Esophagus squamous epithelium (tissue), 4 donors: ENCODE measurements at regions not wholly inside any gene's neighbourhood (a gene's known extent, or its start where the extent isn't known, plus 50 kb on each side); places are given as distances from the start of the nearest gene placed in this dataset.
"Not testable (repeated sequence)": the region's sequence is repeated elsewhere in the genome, so short reads cannot be mapped to it uniquely, and the experiment has no call there.

Experiments used
- POLR2A ChIP-seq, 4 donors: fragments of 450-650 bp; IDR thresholded peaks; one replicate each; pipeline ENCODE4 v1.6.1; 2017; ENCODE audit warnings: antibody characterized with exemption in 4 of 4, mild to moderate bottlenecking in 4 of 4, moderate library complexity in 3 of 4
- TF ChIP-seq, protein P1 (sequence below), 6 experiments: fragments of 450-650 bp in 4 of 6; fragments of 200-600 bp in 2 of 6; sonication (generic) in 2 of 6; IDR thresholded peaks; one replicate each; pipeline ENCODE4 v1.5.1; 2016 to 2019; ENCODE audit warnings: antibody characterized with exemption in 6 of 6, mild to moderate bottlenecking in 4 of 6, moderate library complexity in 4 of 6

- TF ChIP-seq POLR2A (IDR thresholded peaks at IDR 0.05), result not testable (repeated sequence)
- TF ChIP-seq, protein P1, sequence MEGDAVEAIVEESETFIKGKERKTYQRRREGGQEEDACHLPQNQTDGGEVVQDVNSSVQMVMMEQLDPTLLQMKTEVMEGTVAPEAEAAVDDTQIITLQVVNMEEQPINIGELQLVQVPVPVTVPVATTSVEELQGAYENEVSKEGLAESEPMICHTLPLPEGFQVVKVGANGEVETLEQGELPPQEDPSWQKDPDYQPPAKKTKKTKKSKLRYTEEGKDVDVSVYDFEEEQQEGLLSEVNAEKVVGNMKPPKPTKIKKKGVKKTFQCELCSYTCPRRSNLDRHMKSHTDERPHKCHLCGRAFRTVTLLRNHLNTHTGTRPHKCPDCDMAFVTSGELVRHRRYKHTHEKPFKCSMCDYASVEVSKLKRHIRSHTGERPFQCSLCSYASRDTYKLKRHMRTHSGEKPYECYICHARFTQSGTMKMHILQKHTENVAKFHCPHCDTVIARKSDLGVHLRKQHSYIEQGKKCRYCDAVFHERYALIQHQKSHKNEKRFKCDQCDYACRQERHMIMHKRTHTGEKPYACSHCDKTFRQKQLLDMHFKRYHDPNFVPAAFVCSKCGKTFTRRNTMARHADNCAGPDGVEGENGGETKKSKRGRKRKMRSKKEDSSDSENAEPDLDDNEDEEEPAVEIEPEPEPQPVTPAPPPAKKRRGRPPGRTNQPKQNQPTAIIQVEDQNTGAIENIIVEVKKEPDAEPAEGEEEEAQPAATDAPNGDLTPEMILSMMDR (IDR thresholded peaks at IDR 0.05), result not testable (repeated sequence)
Measured at GRCh38 chr3:75883719-75884118, 98.4 kb upstream of the ZNF717 start.
